ENCODE measurements at regions not wholly inside any gene's neighbourhood (a gene's known extent, or its start where the extent isn't known, plus 50 kb on each side); places are given as distances from the start of the nearest gene placed in this dataset.

DNA sequence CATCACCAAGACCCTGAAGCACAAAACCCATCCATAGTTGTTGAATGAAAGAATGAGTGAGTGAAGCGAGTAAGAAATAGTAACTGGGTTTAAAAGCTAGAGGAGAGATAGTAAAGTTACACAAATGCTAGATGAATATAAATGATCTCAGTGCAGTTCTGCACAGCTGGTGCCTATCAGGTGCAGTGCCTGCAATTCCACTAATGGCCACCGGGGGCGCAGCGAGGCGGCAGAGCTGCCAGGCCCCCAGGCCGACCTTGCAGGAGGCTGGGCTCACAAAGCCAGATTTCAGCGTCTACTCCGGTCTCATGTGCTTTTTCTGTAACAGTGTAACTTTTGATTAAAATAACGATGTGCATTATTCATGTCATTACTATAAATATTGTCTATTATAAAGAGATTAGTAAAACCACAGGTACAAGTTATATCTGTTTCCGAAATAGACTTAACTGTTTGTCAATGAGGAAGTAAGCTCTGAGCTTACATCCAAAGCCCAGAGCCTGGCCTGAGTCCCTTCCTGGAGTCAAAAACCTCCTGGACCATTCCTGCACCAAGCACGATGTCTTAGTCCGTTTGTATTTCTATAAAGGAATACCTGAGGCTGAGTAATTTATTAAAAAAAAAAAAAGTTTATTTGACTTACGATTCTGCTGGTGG lies 477.6 kb downstream of the NPHP4 start:
- DNase-seq = peak; percentile 7 to 16

DNA sequence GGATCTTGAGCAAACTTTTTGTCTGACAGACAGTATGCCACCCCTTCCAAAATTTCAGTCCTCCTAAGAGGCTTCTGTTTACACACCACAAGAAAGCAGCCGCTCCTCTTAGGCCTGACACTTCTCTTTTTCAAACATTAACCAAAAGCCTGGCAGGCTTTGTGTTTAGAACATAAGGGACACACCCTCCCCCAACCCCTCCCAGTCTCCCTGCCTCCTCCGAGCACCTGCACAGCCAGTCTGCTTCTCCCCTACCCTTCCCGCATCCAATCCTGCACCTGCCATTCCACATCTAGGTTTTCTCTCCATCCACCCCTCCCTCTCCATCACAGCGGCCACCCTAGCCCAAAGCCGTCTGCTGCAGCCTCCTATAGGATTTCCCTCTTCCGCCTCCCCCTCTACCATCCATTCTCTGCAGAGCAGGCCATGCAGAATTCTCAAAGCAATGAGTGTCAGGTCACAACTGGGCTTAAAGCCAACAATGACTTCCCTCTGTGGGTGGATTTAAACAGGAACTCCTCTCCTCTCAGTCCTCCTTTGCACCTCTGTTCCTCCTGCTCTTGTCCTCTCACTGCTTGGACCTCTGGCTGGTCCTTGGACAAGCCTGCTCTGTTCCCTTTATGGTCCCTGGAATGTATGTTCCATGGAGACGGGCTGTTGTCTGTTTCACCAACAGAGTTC lies 478.2 kb downstream of the NPHP4 start:
- no peak for DNase-seq

DNA sequence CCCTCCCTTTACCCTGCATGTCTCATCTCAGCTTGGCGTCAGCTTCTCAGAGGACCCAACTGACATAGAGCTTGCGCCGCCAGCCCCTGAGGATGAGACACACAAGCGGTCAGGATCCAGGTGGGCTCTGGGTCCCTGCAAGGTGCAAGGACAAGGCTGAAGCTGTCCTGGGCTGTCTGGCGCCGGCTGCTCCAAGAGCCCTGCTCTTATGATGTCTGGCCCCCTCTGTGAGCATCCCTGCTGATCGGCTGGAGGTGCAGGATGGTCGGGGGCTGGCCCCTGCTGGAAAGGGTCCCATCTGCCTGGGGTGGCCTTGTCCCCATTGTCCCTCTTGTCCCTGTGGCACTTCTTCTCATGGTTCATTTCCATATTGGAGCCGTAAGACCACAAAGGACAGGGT lies 479.0 kb downstream of the NPHP4 start:
- no peak for DNase-seq

DNA sequence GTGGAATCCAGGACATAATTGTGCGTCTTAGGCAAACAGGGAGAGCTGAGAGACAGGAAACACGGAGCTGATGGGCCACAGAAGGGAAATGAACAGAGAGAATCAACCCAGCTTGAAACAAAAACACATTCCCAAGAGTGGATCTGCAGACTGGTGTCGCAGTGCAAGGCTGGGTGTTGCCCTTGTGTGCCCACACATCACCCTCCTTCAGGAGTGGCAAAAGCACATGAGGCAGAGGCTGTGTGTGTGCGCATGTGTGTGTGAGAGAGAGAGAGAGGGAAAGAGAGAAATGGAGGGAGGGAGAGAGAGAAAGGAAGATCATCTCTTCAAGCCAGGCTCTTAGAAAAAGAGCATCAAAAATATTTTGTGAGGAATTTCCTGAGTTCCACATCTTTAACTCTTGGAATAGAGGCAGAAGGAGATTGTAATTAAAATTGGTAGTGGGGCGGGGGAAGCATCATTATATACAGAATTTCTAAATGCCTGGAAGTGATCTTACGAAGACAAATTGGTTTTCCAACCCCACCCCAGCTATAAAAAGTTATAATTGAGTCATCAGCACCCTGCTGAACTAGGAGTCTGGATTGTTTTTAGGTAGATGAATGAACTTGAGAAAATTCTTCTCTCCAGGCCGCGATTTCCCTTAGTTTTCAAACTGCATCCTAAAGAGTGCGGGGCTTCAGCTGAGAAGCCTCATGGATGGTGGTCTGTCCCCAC lies 480.7 kb downstream of the NPHP4 start:
- DNase-seq = no peak

DNA sequence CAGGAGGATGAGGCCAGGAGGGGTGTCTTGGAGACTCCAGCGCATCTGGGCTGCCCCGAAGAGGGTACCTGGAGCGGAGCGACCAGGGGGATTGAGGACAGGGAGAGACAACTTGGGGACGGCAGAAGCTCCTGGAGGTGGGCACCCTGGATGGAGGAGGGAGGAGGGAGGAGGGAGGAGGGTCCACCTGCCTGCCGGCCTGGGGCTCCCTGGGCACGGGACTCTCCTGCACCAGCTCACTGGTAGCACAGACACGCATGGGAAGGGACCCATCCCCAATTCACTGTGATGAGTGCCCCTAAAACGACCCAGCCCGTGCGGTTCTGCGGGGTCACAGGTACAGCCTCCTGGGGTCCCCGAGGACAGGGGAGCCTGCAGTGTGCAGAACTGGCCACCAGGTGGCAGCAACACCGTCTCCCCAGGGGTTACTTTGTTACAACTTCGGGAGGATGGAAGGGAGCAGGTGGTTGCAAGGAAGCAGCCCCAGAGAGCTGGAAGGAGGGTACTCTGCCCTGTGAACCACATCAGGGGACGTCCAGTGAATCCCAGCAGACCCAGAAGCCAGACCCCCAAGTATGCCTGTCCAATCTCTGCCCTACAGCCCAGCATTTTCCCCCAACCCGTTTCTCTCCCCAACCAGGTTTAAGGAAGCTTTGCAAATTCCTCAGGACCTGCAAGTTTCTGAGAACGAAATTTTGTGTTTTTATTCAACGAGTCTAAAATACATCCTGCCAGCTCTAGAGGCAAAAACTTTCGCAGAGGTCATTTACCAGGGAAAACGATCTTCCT lies 482.4 kb downstream of the NPHP4 start:
- peak; percentile 3 to 17 for DNase-seq

DNA sequence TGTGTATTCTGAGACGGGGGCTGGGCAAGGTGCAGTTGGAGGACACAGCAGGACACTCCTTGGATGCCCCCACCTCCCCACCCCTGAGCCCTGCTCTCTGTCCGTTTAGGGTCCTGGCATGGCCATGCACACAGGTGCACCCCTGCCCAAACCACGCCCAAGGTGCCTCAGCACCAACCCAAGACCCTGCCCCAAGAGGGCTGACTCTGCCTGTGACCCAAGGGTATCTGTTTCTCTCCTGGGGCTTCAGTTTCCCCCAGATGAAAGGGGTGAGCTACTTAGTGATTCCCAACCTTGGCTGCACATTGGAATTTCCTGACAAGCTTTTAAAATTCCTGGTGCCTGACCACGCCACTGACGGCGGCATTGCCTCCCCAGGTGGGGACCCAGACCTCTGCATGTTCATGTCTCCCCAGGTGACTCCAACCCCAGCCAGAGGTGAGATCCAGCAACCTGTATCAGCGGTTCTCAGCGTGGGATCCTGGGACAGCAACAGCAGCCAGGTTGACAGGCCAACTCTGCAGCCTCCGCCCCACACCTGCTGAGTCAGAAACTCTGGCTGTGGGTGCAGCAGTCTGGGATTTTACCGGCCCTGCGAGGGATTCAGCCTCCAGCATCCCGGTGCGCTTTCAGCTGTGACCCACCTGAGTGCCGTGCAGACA lies 483.4 kb downstream of the NPHP4 start:
- DNase-seq = no peak

DNA sequence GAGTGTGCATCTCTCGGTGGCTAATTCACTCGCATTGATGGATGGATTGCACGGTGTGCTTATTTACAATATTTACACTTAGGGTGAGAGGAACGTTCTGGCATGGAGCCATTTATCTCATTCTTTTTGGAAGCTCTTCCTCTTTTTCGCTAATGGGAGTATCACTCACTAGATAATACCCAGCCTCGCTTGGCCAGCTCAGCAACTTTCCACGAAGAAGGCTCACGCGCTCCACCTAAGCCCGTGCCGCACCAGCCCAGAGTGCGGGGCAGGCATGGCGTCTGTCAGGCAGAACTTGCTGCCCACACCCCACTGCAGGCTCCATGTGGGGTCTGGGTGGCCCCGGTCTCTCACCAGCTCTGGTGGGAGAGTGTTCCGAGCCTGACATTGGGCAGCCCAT lies 484.9 kb downstream of the NPHP4 start:
- DNase-seq = no peak

DNA sequence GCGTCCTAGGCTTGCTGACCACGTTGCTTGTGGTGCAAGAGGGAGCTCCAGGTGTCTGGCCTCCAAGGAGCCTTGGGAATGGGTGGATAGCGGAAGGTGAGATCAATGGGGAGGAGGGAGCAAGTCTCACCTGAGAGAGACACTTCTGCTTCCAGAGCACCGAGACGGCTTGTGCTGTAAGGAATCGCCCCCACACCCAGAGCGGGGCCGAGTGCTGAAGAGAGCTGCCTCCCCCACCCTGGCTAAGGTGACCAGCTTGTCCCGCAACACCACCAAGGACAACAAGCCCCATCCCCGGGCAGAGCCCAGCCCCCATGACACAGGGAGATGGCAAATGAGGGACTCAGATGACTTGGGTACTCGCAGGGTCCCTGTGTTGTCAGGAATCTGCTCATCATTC lies 485.6 kb downstream of the NPHP4 start:
- no peak for DNase-seq

DNA sequence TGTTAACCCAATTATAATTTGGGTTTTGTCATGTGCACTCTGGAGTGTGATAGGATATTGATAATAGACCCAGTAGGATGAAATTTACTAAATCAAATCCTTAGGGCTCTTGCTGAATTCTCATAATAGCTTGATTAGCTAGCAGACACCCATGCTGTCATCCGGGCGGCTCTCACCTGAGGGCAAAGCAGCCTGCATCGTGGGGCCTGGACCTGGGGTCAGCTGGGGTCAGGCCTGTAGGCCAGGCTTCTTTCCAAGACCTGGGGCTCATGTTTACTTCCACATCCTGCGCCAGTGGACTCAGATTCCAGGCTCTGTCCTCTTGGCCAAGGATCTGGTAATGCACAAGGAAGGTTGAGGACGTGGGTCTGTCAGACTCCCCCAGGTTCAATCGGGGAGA lies 486.3 kb downstream of the NPHP4 start:
- no peak for DNase-seq

DNA sequence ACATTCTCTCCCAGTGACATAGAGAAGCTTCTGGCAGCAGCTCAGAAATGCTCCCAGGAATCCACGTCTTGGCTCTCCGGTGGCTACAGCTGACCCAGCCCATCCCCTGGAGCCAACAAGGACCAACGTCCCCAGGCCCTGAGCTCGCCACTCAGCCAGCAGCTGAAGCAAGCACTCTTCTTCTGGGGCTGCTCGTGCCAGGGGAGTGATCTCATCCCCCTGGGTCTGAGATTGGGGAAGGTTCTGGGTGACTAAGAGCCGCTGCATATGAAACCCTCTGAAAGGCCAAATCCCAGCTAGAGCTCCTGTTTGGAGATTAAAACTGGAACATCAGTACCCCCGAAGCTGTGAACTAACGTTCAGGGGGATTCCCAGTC lies 487.9 kb downstream of the NPHP4 start:
- DNase-seq = no peak

DNA sequence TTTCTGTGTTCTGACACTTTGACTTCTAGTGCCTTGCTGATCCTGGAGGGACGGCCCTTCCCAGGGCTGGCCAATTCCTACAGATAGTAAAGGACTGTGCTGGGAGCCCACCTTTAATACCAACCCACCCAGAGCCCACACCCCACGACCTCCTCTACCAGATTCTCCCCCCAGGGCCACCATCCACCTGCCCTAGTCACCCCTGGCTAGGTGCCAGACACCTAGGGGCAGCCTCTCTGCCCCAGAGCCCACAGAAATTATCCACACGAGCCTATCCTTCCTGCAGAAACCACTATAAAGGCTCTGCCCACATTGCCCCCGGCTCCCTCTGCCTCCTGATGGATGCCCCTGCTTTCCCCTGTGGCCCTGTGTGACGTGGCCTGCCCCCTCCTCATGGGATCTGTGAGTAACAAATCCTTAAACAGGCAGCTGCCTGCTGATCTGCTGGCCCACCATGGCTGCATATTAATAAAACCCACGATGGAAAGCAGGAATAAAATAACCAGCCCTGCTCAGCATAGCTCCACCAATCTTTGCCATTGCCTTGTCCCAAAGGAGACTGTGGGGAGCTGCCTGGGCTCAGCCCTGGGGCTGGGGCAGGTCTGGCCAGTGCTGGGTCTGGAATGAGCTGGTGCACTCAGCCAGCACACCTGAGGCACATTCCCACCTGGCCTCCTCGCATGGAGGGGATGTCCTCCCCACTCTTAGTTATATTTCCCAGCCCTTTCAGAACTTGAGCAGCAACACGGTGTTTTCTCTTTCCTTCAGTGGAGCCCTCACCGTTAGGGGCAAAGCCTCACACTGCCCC lies 488.5 kb downstream of the NPHP4 start:
- DNase-seq = no peak

DNA sequence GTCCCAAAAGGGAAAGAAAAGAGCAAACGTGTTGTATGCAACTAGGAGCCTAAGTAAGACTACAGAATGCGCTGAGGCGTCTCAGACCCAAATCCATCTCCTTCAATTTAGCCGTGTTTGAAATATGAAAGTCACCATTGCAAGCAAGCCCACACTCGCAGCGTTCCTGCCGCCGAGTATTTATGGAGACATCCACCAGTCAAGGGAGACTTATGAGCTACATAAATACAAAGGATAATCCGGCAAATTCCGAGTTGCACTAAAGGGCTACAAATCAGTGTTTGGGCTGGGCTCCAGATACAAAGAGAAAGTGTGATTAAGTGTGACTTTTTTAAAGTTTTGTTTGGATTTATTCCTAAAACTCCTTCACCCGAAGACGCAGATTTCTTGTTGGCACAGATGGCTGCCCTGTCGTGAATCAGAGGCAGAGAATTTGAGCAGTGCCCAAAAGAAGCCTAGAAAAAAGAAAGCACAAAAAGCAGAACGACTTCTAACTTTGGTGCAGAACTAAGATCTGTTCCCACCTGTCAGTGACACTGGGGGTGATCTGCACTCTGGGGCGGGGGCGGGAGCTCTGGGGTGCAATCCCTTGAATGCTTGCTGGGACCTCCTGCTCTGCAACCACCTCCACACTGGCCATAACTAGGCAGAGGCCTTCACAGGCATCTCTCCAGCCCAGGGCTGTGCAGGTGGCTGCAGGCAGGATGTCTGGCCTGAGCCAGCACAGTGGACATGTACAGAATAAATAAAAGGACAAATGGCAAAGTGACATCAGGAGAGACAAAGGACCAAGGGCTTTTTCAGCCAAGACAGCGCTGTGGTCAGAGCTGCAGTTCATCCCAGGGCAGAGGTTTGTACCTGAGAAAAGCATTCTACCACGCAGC lies 489.7 kb downstream of the NPHP4 start:
- DNase-seq = no peak

DNA sequence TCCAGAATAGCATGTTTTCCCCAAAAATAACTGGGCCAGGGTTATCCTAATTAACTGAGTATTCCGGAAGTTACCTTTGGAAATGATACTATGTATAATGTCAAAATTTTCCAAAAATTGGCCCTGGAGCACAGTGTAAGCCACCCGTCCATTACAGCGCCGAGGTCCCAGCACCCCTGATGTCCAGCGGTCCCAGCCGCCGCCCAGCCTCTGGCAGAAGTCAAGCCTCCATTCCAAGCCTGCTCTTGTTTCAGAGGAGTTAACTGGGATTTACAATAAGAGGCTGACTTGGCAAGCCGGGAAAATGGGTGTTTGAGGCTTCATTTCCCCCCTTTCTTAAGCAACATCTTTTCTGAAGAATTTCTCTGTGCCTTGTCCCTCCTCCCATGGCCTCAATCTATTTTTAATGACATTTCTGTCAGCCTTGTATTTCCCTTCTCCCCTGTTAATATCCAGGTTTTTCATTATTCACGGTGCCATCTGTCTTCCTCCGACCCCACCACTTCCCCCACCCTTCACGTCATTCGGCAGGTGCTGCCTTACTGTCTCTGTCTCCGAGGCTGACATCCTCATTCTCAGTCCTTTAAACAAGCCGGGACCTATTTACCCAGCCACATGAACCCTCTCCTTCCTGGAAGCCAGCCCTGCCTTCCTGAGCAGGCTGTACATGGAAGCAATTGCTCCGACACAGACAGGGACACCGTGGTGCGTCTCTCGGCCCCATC lies 490.9 kb downstream of the NPHP4 start:
- no peak for DNase-seq

DNA sequence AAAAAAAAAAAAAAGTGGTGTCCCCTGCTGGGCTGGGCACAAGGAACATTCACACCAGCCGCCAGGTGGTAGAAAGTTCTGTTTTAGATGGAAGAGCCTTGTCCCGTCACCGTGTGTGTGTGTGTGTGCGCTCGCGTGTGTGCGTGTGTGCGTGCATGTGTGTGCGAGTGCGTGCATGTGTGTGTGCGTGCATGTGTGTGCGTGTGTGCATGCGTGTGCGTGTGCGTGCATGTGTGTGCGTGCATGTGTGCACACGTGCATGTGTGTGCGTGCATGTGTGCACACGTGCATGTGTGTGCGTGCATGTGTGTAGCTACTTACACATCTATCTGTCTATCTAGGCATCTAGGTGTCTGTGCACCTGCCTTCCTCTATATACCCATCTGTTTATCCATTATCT lies 491.7 kb downstream of the NPHP4 start:
- DNase-seq = no peak

DNA sequence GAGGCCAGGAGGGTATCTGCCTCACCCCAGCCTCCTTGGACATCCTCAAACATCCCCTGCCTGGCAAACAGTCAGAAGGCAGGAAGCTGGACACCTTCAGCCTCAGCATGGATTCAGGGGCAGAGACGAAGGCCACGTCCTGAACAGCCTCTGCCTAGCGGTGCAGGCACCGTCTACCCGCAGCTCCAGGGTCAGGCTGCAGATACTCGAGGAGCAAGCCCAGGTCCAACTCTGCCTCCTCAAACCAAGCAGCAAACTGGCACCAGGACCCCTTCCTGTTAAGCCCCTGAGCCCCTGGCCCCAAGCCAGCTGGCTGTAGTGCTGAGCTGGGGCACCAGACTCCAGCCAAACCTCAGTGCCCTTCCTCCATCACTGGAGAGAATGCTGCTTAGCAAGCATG lies 494.7 kb downstream of the NPHP4 start:
- no peak for DNase-seq

DNA sequence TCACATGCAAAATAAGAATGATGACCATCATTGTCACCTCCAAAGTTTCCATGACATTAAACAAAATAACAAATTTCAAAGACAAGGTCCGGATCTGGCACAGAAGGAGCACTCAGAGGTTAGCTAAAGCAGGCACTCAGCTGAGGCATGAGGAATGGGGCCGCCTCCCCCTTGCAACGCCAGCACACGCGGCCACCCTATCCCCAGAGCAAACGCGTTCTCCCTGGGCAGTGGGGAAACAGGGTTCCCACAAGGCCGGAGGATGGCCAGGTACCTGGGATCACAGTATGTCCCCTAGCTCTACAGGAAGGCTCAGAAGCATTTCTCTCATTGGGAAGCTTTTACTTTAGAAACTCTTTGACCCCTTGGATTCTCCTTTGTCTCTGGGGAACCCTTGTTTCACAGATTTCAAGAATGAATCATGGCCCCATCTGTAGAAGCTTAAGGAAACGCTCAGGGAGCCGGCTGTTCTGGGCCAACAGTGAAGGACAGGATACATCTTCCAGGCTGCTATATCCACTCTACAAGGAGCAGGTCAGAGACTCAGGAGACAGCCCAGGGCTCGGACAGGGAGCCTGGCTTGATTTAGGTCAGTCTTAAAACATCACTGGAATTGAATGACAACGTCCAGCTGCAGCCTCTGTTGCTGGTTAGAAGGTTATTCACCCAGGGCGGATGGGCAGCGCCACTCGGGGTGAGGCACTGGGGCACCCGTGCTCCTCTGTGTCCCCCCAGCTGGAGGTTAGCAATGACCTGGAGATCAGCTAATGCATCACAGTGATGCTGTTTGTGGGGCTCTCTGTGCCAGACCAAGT lies 496.4 kb downstream of the NPHP4 start:
- no peak for DNase-seq

DNA sequence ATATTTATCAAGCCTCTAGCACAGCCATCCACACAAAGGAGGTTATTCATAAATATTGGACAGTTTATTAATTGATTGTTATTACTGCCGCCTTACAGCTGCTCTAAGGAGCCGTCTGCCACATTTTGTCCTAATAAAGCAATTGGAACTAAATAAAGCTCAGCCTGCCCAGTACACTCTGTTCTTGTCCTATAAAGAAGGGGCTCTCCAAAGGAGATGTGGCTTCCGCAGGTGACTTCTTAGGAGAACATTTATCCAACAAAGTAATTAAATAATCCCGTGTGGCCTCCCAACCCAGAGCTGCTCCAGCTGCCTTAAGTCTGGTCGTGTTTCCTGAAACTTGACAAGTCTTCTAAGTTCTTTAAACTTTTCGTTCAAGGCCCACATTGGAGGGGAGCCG lies 497.7 kb downstream of the NPHP4 start:
- DNase-seq = no peak

DNA sequence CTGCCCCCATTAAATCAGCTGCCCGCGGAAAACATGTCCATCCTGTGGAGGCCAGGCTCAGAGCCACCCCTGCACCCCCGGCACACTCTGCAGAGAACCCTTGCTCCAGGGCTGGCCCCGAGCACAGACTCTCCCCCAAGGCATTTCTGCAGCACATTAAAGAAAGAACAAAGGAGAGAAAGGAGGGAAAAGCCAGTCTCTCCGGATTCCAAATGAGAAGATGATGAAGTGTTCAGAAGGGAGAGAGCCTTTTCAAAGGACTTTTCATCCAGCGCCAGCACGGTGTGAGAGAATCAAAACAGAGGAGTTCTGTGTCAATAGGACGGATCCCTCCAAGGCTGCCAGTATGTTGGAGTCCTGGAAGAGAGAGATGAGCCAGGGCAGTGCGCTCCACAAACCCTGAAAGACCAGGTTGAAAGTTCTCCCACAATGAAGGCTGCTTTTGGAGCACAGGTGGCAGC lies 498.3 kb downstream of the NPHP4 start:
- DNase-seq = no peak

DNA sequence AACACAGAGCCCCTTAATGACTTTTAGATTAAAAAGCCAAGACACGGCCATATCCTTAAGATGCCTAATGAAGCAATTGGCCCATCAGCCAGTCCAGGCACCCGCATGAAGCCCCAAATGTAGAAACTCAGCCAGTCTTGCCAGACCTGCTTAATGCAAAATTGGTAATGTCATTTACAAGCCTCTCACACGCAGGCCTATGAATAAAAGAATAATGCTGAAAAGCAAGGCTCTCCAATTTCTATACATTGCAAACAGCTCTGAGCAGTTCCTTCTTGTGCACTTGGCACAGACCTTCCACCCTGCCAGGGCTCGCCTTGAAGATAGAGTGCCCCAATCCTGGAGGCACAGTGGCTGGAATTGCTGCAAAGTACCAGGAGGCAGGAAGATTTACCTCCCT lies 498.9 kb downstream of the NPHP4 start:
- no peak for DNase-seq

All from AML-193 (cell line).